ENCODE measurements at regions not wholly inside any gene's neighbourhood (a gene's known extent, or its start where the extent isn't known, plus 50 kb on each side); places are given as distances from the start of the nearest gene placed in this dataset.

GRCh38 chr9:85136987-85137386, 467.5 kb downstream of the NTRK2 start:
- no peak overlapping the region for H4K8ac ChIP-seq (ENCODE audit: low read length)
- no peak overlapping the region for H3K9ac ChIP-seq (ENCODE audit: low read length)

GRCh38 chr9:85136507-85136906, 467.0 kb downstream of the NTRK2 start:
- H3K36me3 ChIP-seq (ENCODE audit: control insufficient read depth in 1 of 2, insufficient read depth in 2 of 2, low read depth in 1 of 2, low read length in 2 of 2) = no peaks in the 10 kb centered on the region
- no peak overlapping the region for H2BK5ac ChIP-seq (ENCODE audit: low read depth, low read length, poor library complexity, severe bottlenecking)
- no peak overlapping the region for H3K14ac ChIP-seq (ENCODE audit: low read length in 2 of 2)

More at GRCh38 chr9:85136987-85137386, 467.5 kb downstream of the NTRK2 start:
- Histone ChIP-seq H2BK12ac (ENCODE audit: low read length in 2 of 2) (no peak overlapping the region), H3K4me3 (ENCODE audit: insufficient read depth in 1 of 2, low read depth in 1 of 2, low read length in 2 of 2) (no peak overlapping the region), H3K14ac (ENCODE audit: low read length in 2 of 2) (no peak overlapping the region), H2BK120ac (ENCODE audit: low read depth, low read length) (no peak overlapping the region), H3K4me2 (ENCODE audit: low read length, poor library complexity, severe bottlenecking) (no peak overlapping the region), H2BK15ac (ENCODE audit: low read depth, poor library complexity, severe bottlenecking) (no peak overlapping the region), H3K4ac (ENCODE audit: low read depth in 1 of 2, low read length in 2 of 2) (no peak overlapping the region), H3K23ac (ENCODE audit: low read length in 2 of 2) (no peak overlapping the region), H3K36me3 (ENCODE audit: control insufficient read depth in 1 of 2, insufficient read depth in 2 of 2, low read depth in 1 of 2, low read length in 2 of 2) (no peaks in the 10 kb centered on the region), H3K18ac (ENCODE audit: low read depth in 1 of 2, low read length in 2 of 2) (no peak overlapping the region), H2AK5ac (ENCODE audit: low read length, severe bottlenecking) (no peak overlapping the region), H3K27me3 (ENCODE audit: control insufficient read depth in 1 of 2, insufficient read depth in 1 of 2, low read length in 2 of 2) (no peaks in the 10 kb centered on the region), H3K79me1 (replicated peaks; ENCODE audit: low read length, poor library complexity, severe bottlenecking) (no peaks in the 10 kb centered on the region), H4K91ac (ENCODE audit: low read length) (no peak overlapping the region), H3K27ac (ENCODE audit: low read length, poor library complexity, severe bottlenecking) (no peak overlapping the region), H2AFZ (ENCODE audit: low read depth, low read length) (no peak overlapping the region), H3K4me1 (ENCODE audit: control insufficient read depth, insufficient read depth, low read depth, low read length) (no peaks in the 10 kb centered on the region), H3K9me3 (ENCODE audit: control insufficient read depth, low read length) (no peaks in the 10 kb centered on the region), H2BK5ac (ENCODE audit: low read depth, low read length, poor library complexity, severe bottlenecking) (no peak overlapping the region)
- WGBS = 80% methylated on average over 7 of the region's 7 CpGs
- DNase-seq = no peak

GRCh38 chr9:85130764-85131163, 461.2 kb downstream of the NTRK2 start:
- Histone ChIP-seq H3K4me2 (ENCODE audit: low read length, poor library complexity, severe bottlenecking) (no peak overlapping the region), H2AK5ac (ENCODE audit: low read length, severe bottlenecking) (no peak overlapping the region), H2BK5ac (ENCODE audit: low read depth, low read length, poor library complexity, severe bottlenecking) (no peak overlapping the region), H3K14ac (ENCODE audit: low read length in 2 of 2) (no peak overlapping the region), H4K91ac (ENCODE audit: low read length) (no peak overlapping the region), H2BK15ac (ENCODE audit: low read depth, poor library complexity, severe bottlenecking) (no peak overlapping the region), H3K23ac (ENCODE audit: low read length in 2 of 2) (no peak overlapping the region), H3K4me3 (ENCODE audit: insufficient read depth in 1 of 2, low read depth in 1 of 2, low read length in 2 of 2) (no peak overlapping the region), H4K8ac (ENCODE audit: low read length) (no peak overlapping the region), H3K27me3 (ENCODE audit: control insufficient read depth in 1 of 2, insufficient read depth in 1 of 2, low read length in 2 of 2) (no peaks in the 10 kb centered on the region), H2AFZ (ENCODE audit: low read depth, low read length) (no peak overlapping the region), H2BK120ac (ENCODE audit: low read depth, low read length) (no peak overlapping the region), H3K79me1 (replicated peaks; ENCODE audit: low read length, poor library complexity, severe bottlenecking) (no peaks in the 10 kb centered on the region), H3K4me1 (ENCODE audit: control insufficient read depth, insufficient read depth, low read depth, low read length) (no peaks in the 10 kb centered on the region), H3K18ac (ENCODE audit: low read depth in 1 of 2, low read length in 2 of 2) (no peak overlapping the region), H2BK12ac (ENCODE audit: low read length in 2 of 2) (no peak overlapping the region), H3K36me3 (ENCODE audit: control insufficient read depth in 1 of 2, insufficient read depth in 2 of 2, low read depth in 1 of 2, low read length in 2 of 2) (no peaks in the 10 kb centered on the region), H3K9ac (ENCODE audit: low read length) (no peak overlapping the region), H3K9me3 (ENCODE audit: control insufficient read depth, low read length) (no peaks in the 10 kb centered on the region), H3K4ac (ENCODE audit: low read depth in 1 of 2, low read length in 2 of 2) (no peak overlapping the region), H3K27ac (ENCODE audit: low read length, poor library complexity, severe bottlenecking) (no peak overlapping the region)
- WGBS = 91% methylated on average over 3 of the region's 3 CpGs
- no peak for DNase-seq

More at GRCh38 chr9:85136507-85136906, 467.0 kb downstream of the NTRK2 start:
- Histone ChIP-seq H3K27me3 (ENCODE audit: control insufficient read depth in 1 of 2, insufficient read depth in 1 of 2, low read length in 2 of 2) (no peaks in the 10 kb centered on the region), H2BK15ac (ENCODE audit: low read depth, poor library complexity, severe bottlenecking) (no peak overlapping the region), H3K4me2 (ENCODE audit: low read length, poor library complexity, severe bottlenecking) (no peak overlapping the region), H3K9me3 (ENCODE audit: control insufficient read depth, low read length) (no peaks in the 10 kb centered on the region), H3K18ac (ENCODE audit: low read depth in 1 of 2, low read length in 2 of 2) (no peak overlapping the region), H4K91ac (ENCODE audit: low read length) (no peak overlapping the region), H2AFZ (ENCODE audit: low read depth, low read length) (no peak overlapping the region), H3K79me1 (replicated peaks; ENCODE audit: low read length, poor library complexity, severe bottlenecking) (no peaks in the 10 kb centered on the region), H3K9ac (ENCODE audit: low read length) (no peak overlapping the region), H2BK120ac (ENCODE audit: low read depth, low read length) (no peak overlapping the region), H2BK12ac (ENCODE audit: low read length in 2 of 2) (no peak overlapping the region), H2AK5ac (ENCODE audit: low read length, severe bottlenecking) (no peak overlapping the region), H3K4ac (ENCODE audit: low read depth in 1 of 2, low read length in 2 of 2) (no peak overlapping the region), H3K27ac (ENCODE audit: low read length, poor library complexity, severe bottlenecking) (no peak overlapping the region), H3K4me3 (ENCODE audit: insufficient read depth in 1 of 2, low read depth in 1 of 2, low read length in 2 of 2) (no peak overlapping the region), H3K23ac (ENCODE audit: low read length in 2 of 2) (no peak overlapping the region), H3K4me1 (ENCODE audit: control insufficient read depth, insufficient read depth, low read depth, low read length) (no peaks in the 10 kb centered on the region), H4K8ac (ENCODE audit: low read length) (no peak overlapping the region)
- no peak for DNase-seq

GRCh38 chr9:85130260-85130659, 460.7 kb downstream of the NTRK2 start:
- no peaks in the 10 kb centered on the region for H3K9me3 ChIP-seq (ENCODE audit: control insufficient read depth, low read length)
- H3K4me2 ChIP-seq (ENCODE audit: low read length, poor library complexity, severe bottlenecking) = no peak overlapping the region
- no peak overlapping the region for H2BK15ac ChIP-seq (ENCODE audit: low read depth, poor library complexity, severe bottlenecking)
- no peak overlapping the region for H4K91ac ChIP-seq (ENCODE audit: low read length)
- H3K27me3 ChIP-seq (ENCODE audit: control insufficient read depth in 1 of 2, insufficient read depth in 1 of 2, low read length in 2 of 2) = no peaks in the 10 kb centered on the region
- H2AK5ac ChIP-seq (ENCODE audit: low read length, severe bottlenecking) = no peak overlapping the region
- H3K14ac ChIP-seq (ENCODE audit: low read length in 2 of 2) = no peak overlapping the region
- H2BK12ac ChIP-seq (ENCODE audit: low read length in 2 of 2) = no peak overlapping the region
- H3K79me1 ChIP-seq (replicated peaks; ENCODE audit: low read length, poor library complexity, severe bottlenecking) = no peaks in the 10 kb centered on the region
- no peak overlapping the region for H3K9ac ChIP-seq (ENCODE audit: low read length)
- H3K23ac ChIP-seq (ENCODE audit: low read length in 2 of 2) = no peak overlapping the region
- no peak for DNase-seq
- no peak overlapping the region for H3K27ac ChIP-seq (ENCODE audit: low read length, poor library complexity, severe bottlenecking)
- H3K4me1 ChIP-seq (ENCODE audit: control insufficient read depth, insufficient read depth, low read depth, low read length) = no peaks in the 10 kb centered on the region
- H3K4me3 ChIP-seq (ENCODE audit: insufficient read depth in 1 of 2, low read depth in 1 of 2, low read length in 2 of 2) = no peak overlapping the region
- 99% methylated on average over 2 of the region's 2 CpGs for WGBS
- H4K8ac ChIP-seq (ENCODE audit: low read length) = no peak overlapping the region
- H3K4ac ChIP-seq (ENCODE audit: low read depth in 1 of 2, low read length in 2 of 2) = no peak overlapping the region
- H2AFZ ChIP-seq (ENCODE audit: low read depth, low read length) = no peak overlapping the region
- no peak overlapping the region for H2BK120ac ChIP-seq (ENCODE audit: low read depth, low read length)
- no peak overlapping the region for H2BK5ac ChIP-seq (ENCODE audit: low read depth, low read length, poor library complexity, severe bottlenecking)
- H3K36me3 ChIP-seq (ENCODE audit: control insufficient read depth in 1 of 2, insufficient read depth in 2 of 2, low read depth in 1 of 2, low read length in 2 of 2) = no peaks in the 10 kb centered on the region
- H3K18ac ChIP-seq (ENCODE audit: low read depth in 1 of 2, low read length in 2 of 2) = no peak overlapping the region
